ENCODE measurements at regions not wholly inside any gene's neighbourhood (a gene's known extent, or its start where the extent isn't known, plus 50 kb on each side); places are given as distances from the start of the nearest gene placed in this dataset.
"Not testable (repeated sequence)": the region's sequence is repeated elsewhere in the genome, so short reads cannot be mapped to it uniquely, and the experiment has no call there.

DNA sequence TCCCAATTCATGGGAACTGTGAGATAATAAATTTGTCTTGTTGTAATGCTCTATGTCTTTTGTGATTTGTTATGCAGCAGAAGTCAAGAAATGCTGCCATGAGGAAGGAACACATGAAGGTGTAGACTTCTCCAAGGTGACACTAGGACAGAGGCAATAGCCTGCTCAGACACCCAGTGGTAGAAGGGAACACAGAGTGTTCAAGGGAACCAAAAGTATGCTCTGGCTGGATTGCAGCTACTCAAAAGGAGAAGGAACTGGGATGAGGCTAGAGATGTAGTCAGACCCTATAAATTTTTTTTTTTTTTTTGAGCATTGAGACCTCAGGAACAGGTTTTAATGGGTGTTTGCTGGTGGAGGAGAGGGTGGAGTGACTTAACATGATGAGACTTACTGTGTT lies 232.5 kb downstream of the PARP8 start:
- no peak for DNase-seq

DNA sequence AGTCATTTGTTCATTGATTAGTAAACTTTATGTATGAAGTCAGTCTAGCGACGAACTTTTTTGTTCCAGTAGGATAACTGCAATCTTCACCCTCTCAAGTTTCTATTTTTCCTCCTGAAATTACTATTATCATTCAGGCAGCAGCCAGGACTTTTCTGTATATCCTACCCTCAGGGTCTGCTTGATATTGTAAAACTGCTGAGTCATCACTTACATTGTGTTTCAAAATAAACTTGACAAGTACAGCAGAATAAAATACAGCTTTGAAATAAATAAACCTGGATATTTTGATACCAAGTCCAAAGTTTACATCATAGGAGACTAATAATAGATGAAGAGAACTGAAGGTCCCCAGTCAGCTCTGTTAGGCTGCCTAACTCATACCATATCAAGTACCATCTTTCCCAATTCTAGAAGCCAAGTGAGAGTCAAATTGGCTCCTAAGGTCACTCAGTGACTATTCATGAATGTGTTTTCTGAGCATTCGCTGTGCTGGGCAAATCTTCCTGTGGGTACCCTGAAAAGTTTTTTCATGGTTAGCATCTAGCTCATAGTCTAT lies 234.6 kb downstream of the PARP8 start:
- DNase-seq: no peak

DNA sequence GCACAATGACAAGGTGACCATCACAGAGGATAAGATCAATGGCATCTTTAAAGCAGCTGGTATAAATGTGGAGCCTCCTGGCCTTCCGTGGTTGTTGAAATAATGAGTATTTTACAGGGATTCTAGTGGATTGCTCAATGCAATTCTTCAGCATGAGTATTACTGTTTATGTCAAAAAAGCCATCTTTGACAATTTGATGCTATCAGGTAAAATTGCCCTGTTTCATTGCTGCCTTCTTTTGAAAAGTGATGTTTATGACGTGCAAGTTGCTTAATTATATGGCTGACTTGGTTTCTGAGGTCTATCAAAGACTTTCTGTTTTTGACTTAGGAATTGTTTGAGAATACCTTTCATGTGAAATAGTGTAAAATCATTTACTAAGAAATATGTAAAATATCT lies 237.2 kb downstream of the PARP8 start:
- no peak for DNase-seq

DNA sequence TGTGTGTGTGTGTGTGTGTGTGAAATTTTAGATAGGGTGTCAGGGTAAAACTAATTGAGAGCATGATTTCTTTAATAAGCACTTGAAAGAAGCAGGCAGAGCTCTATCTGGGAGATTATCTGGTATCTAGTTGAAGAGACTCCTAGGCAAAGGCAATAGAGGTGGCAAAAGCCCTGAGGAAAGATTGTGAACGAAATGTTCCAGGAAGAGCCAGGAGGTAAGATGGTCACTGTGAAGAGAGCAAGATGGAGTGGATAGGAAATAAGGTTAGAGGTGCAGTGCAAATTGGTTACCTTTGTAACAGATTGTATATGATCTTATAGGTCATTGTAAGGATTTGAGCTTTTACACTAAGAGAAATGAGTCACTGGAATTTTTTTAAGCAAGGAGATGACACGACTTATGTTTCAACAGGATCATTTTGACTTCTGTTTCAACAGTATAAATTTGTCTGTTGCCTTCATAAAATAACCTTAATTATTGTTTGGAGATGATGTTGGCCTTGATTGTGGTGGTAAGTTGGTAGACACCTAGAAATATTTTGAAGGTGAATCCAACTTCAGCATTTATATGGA lies 239.6 kb downstream of the PARP8 start:
- DNase-seq: no peak

DNA sequence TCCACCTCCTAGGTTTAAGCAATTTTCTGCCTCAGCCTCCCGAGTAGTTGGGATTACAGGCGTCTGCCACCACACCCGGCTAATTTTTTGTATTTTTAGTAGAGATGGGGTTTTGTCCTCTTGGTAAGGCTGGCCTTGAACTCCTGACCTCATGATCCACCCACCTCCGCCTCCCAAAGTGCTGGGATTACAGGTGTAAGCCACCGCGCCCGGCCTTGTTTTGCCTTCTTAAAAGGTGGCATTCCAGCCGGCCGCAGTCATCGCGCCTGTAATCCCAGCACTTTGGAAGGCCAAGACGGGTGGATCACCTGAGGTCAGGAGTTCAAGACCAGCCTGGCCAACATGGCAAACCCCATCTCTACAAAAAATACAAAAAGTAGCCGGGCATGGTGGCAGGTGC lies 253.7 kb downstream of the PARP8 start:
- not testable (repeated sequence) for DNase-seq

DNA sequence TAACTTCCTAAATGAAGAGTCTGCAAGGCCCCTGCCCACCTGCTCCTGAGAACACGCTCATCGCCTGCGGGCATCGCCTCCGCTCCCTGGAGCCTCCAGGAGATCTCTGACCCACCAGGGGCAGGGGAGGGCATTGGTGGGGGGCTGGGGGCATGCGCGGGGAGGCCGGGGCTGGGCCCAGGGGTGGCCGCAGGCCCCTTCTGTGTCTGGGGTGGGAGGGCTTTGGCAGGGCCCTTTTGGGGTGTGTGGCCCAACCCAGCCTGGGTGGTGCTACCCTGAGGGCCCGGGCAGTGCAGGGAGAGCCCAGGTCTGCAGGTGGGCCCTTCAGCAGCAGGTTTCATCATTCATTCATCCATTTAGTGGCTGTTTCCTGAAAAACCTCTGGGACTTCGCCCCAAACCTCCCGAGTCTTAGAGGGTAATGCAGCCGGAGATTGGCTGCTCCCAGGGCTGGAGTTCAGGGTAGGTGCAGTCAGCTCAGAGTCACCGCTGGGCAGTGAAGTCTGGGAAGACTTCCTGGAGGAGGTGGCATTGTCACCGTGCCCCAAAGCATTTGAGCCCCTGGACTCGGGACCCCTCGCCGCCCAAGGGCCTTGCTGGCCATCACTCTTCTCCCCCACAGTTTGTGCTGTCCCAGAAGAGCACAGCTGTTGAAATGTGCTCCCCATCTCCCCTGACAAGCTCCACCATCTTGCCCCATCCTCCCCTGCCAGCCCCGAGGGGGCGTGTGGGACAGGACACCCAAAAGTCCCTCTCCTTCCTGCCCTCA lies 255.1 kb downstream of the PARP8 start:
- no peak for DNase-seq

DNA sequence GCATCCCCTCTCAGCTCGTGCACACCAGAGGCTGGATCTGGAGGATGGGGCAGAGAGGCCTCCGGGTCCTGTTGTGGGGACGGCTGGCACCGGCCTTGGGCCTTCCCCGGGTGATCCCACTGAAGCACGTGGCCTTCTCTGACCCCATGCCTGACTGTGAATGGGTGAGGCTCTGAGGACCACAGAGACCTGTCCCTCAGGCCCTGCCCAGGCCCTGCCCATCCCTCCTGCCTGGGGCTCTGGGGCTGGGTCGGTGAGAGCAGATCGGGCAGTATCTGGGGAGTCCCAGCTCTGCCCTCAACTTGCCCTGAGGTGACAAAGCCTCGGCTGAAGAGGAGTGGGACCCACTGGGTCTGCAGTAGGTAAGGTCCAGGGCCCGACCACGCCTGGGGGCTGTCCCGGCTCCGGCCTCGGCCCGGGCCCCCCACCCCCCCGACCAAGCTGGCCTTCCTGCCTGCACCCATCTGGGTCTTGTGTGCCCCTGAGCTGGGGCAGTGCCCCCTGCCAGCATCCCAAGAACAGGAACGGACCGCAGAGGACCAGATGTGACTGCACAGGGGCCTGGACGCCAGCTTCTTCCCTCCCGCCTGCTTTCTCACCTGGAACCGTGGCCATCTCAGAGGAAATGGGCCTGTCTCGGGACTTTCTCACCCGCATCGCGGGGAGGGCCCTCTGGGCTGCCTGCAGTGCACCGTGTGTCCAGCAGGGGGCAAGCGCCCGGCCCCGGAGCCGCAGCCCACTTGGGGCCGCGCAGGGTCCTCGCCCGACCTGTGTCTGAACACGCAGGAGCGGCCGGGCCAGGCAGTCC lies 255.9 kb downstream of the PARP8 start:
- not testable (repeated sequence) for DNase-seq

DNA sequence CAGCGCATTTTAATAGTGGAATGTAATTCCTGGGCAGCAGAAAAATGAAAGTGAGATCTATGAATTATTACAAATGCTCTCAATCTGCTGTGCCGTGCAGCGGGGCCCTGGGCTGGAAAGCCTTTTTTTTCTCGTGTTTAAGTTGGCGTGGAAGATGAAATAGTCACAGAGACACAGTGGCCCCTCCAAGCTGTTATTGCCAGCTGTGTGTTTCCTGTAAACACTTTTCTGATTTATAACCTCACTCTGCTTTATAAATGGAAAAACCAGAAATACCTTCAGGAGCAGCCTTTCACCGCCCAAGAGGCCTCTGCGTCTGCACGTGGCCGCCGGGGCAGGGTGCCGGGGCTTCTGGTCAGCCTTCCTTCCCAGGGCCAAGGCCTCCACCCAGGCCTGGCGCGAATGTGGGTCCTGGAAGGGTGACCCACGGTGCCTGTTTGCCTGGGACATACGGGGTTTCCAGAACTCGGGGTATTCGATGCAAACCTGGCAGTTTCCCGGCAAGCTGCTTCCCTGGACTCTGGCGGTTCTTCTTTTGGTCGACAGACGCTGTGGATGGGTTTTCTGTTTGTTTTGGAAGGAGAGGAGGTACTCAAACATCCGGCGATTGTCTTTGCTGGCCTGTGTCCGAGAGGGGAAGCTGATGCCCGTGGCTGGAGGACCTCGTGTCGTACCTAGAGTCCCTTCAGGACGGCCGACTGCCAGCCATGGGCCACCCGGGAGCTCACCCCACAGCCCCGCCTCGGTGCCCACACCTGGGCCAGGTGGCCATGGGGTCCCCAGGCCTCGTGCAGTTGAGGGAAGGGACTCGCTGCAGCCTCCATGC lies 256.7 kb downstream of the PARP8 start:
- peak; percentile 13 for DNase-seq

DNA sequence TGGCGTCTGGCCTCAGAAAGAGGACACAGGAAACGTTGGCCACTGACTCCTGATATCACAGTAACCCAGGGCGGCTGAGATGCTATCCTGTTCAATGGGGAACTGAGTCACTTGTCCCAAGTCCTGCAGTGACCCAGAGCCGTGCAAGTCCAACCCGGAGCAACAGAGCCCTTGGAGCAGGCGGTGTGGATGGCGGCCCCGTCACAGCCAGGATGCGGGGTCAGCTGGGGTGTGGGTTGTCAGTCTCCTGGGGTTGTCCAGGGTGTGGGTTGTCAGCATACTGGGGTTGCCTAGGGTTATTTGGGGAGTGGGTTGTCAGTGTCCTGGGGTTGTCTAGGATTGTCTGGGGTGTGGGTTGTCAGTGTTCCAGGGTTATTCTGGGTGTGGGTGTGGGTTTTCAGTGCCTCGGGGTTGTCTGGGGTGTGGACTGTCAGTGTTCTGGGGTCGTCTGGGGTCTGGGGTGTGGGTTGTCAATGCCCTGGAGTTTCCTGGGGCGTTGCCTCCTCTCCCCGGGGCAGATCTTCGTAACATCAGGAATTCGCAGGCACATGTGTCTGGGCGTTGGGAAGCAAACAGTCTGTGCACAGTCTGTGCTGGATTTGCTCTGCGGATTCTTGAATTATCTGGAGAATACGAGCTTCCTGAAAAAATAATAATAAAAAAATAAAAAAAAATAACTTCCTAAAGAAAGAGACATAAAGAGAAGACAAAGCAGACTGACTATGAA lies 257.5 kb downstream of the PARP8 start:
- no peak for DNase-seq

DNA sequence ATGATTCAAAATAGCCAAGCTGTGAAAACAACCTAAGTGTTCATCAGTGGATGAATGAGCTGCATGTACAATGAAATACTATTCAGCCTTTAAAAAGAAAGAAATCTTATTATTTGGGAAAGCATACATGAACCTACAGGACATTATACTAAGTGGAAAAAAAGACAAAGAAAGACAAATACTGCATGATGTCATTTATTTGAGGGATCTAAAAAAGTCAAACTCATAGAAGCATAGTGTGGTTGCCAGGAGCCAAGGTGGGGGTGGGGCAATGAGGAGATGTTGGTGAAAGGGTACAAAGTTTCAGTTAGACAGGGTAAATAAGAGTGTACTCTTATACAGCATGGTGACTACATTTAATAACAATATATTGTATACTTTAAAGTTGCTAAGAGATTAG lies 261.5 kb downstream of the PARP8 start:
- DNase-seq: no peak

DNA sequence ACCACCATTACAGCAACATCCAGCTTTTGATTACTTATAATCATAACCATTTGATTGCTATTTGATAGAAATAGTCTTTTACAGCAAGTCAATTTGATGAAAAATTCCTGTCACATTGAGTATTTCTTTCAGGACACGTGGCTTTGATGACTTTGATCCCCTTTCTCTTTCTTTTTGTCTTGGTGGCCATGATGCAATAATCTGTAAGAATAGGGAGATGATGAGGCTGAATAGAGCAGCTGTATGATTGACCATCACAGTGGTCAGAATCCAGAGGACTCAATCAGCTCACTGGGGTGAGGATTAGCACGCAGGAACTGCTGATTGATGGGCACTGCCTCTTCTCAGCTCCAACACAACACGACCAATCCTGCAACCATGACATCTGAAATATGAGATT lies 262.7 kb downstream of the PARP8 start:
- DNase-seq: no peak

DNA sequence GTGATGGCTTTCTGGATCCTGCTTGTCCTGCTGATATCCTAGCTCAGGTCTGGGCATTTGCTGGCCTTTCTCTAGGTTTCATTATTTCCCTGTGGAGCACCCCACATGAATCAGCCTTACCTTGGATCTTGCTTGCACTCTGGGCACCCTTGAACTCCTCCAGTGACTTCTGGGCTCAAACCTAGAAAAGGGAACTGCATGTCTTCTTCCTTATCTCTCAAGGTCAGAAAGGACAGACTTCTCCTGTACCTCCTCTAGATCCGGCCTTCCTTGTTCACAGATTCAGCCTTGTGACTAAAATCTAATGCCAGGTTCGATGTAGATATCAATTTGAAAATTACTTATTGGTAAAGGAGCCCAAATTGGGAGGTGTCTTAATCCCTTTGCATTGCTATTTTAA lies 267.9 kb downstream of the PARP8 start:
- no peak for DNase-seq

DNA sequence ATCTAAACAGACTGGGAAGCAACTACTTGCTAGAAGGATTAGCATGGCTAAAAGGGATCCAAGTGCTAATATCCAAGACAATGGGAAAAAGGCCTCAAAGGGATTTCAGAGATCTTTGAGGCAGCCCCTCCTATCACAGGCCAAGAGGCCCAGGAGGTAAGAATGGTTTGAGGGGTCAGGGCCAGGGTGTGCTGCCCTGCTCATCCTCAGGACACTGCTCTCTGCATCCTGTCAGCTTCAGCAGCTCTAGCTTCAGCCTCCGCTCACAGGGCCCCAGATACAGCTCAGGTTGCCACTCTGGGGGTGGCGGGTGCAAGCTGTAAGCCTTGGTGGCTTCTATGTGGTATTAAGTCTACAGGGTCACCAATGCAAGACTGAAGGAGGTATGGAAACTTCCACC lies 278.7 kb downstream of the PARP8 start:
- no peak for DNase-seq

DNA sequence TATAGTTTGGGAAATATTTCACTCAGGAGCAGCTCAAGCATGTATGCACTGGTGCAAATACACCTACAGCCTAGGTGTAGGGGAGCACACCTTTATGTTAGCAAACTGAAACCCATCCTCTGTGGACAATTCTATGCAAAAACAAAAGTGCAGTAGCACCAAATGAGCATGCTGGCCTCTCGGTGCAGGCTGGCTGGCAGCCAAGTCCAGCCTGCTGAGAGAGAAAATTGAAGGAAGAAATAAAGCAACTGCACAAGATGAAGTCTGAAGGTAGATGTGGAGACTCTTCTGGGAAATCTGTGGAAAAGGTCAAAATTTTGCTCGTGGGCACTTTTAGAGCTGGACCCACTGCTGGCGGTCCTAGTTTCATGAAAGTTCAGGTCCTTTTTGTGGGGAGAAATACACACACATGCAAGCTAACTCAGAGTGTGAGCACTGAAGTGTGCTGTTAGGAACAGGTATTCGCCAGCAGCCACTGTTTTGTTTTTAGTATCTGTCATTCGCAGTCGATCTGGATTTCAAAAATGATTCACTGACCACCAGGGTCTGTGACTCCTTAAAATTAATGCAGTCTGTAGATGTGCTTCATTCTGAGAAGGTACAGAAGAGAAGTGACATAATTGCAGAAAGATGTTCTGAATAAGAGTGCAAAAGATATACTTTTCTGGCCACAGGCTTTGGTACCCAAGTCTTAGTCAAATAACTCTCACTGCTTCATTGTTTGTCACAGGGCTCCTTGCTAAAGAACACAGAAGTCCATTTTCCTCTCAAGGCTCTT lies 281.7 kb downstream of the PARP8 start:
- DNase-seq: no peak

DNA sequence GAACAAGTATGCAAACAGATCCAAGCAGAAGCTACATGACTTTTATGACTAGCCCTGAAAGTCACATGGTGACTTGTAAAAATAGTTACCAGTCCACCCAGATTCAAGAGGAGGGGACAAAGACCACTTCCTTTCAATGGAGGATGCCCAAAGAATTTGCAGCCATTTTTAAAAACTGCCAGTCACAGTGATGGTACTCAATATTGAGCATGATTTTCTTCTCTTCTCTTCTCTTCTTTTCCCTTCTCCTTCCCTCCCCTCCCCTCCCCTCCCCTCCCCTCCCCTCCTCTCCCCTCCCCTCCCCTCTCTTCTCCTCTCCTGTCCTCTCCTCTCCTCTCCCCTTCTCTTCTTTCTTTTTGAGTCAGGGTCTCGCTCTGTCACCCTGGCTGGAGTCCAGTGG lies 286.9 kb downstream of the PARP8 start:
- no peak for DNase-seq

DNA sequence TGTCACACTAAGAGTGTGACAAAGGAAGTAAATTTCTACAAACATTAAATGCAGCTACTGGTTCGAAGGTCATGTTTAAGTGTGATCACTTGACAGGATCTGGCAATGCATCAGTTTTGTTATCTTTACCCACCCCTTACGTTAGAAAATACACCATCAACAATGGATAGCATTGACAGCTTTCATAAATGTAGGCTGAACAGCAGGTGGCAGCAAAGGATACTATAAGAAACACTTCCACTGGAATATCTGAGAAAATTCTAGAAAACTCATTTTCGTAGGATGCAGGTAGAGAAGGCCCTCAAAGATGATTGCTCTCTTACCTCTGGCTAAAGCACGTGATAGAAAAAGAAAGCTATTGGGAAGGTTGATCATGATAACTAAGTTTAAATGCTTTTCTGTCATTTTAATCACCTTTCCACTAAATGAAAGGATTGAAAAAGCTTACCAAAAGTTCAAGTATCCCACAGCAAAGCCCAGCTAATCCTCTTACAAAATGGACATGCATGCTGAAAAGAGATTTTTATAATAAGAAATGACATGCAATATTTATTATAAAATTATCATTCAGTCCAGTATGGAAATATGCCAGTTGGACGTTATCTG lies 292.5 kb downstream of the PARP8 start:
- DNase-seq: no peak

DNA sequence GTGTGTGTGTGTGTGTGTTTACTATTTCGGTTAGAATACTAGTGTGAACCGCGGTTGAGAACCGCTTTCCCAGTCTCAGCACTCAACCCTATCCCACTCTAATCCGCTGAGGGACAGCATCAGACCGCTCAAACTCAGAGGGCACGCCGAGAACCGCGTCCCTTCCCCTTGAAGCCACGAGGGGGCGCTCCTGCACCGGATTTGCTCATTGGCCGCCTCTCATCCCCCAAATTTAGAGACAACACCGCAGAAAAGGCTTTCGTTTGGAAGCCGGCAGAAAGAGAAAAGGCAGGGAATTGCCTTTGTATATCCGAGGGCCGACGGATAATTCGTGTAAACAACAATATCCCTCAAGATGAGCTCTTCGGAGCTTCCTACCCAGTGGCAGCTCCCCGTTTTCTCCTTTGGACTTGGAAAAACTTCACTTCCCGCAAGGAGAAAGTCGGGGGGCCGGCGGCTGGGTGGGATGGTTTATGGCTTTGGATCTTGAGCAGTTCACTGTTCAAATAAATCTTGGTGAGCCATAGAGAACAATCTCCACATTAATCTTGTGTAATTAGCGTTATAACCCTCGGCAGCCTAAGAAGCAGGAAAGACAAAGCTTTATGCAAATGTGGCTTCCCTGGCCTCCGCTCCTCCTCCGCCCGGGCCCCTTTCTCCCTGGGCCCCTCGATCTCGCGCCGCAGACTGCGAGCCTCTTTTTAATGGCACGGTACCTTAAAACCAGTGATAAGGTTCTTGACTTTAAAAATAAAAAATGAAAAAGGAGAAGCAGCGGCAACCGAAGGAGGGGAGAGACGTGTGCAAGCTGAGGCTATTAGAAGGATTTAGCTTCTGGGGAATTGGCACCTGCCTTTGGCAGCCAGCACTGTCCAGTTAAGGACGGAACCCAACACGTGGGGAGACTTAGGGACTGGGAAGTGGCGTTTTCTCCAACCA lies 296.8 kb downstream of the PARP8 start:
- peak; percentile 83 for DNase-seq

DNA sequence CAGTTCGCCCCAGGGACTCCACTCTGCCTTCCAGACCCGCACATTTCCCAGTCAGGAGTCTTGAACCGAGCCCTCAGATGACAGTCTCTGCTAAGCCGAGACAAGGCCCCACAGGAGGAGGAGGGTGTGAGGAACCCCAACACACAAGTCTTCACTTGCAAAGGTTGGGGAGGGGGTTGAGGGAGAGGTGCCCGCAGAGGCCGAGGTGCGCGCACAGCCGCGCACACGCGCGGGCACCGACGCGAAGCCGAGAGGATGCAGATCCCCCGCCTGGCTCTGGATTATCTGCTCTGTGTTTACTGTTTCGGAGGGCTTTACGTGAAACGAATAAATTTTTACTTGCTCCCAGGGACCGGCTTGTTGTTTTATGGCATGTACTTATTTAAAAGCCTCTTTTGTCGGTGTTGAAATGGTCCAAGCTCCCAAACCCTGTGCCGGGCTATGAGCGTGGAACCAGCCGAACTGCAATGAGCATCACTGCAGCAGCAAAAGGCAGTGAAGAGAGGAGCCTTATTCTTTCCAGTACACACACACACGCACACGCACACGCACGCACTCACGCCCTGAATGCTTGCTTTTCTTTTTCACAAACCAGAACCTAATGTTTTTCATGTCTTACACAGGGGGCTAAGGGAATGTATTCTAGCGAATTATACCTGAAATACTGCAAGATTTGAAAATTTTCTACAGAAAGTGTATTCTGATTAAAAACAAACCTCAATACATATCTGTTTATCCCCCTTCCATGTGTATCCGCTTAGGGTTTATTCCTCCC lies 297.7 kb downstream of the PARP8 start:
- no peak for DNase-seq

Data from muscle of arm (tissue), 1 donor.